ENCODE measurements at regions not wholly inside any gene's neighbourhood (a gene's known extent, or its start where the extent isn't known, plus 50 kb on each side); places are given as distances from the start of the nearest gene placed in this dataset.

DNA sequence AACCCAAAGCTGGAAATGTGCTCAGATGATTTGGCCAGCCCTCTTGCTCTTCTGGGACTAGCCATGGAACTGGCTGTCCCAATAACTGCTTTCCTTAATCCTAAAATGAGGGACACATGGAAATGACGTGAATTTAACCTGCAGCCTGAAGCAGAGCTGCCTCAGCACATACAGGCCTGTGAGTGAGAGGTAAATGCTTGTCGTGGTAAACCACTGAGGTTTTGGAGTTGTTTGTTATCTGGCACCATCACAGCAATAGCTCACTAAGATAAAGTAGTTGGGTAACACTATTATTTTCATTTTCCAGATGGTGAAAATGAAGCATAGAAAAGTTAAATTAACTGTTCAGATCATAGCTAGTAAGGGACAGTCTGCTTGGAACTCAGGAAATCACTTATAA, 333.4 kb upstream of the CHD6 start:
- H3K9ac ChIP-seq (ENCODE audit: low read length): no peak overlapping the region
- TF ChIP-seq EZH2 (optimal IDR thresholded peaks at IDR 0.05; ENCODE audit: low read depth, low read length): no peak
- TF ChIP-seq, protein P1, sequence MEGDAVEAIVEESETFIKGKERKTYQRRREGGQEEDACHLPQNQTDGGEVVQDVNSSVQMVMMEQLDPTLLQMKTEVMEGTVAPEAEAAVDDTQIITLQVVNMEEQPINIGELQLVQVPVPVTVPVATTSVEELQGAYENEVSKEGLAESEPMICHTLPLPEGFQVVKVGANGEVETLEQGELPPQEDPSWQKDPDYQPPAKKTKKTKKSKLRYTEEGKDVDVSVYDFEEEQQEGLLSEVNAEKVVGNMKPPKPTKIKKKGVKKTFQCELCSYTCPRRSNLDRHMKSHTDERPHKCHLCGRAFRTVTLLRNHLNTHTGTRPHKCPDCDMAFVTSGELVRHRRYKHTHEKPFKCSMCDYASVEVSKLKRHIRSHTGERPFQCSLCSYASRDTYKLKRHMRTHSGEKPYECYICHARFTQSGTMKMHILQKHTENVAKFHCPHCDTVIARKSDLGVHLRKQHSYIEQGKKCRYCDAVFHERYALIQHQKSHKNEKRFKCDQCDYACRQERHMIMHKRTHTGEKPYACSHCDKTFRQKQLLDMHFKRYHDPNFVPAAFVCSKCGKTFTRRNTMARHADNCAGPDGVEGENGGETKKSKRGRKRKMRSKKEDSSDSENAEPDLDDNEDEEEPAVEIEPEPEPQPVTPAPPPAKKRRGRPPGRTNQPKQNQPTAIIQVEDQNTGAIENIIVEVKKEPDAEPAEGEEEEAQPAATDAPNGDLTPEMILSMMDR (IDR thresholded peaks at IDR 0.05; ENCODE audit: low read length): no peak
- TF ChIP-seq EZH2phosphoT487 (IDR thresholded peaks at IDR 0.05; ENCODE audit: low read length): no peak
- no peak overlapping the region for H3K4me2 ChIP-seq (ENCODE audit: low read depth, low read length)
- H3K27ac ChIP-seq (ENCODE audit: low read length): no peak overlapping the region
- H3K36me3 ChIP-seq (replicated peaks; ENCODE audit: insufficient read depth, low read length): no peaks in the 10 kb centered on the region
- H3K27me3 ChIP-seq (replicated peaks; ENCODE audit: insufficient read depth, low read length): no peaks in the 10 kb centered on the region
- no peak for DNase-seq
- H2AFZ ChIP-seq (ENCODE audit: low read length): no peak overlapping the region
- H3K4me3 ChIP-seq (ENCODE audit: low read length): no peak overlapping the region
- no peaks in the 10 kb centered on the region for H3K9me3 ChIP-seq (replicated peaks; ENCODE audit: insufficient read depth, low read length)
- H3K79me2 ChIP-seq (ENCODE audit: low read length): no peaks in the 10 kb centered on the region
- no peaks in the 10 kb centered on the region for H3K9me2 ChIP-seq (replicated peaks; ENCODE audit: insufficient read depth, low read length)
- H3F3A ChIP-seq (ENCODE audit: insufficient read depth, low read length): no peaks in the 10 kb centered on the region
- no peaks in the 10 kb centered on the region for H3K4me1 ChIP-seq (ENCODE audit: low read length)
- no peaks in the 10 kb centered on the region for H4K20me1 ChIP-seq (ENCODE audit: insufficient read depth, low read length)

DNA sequence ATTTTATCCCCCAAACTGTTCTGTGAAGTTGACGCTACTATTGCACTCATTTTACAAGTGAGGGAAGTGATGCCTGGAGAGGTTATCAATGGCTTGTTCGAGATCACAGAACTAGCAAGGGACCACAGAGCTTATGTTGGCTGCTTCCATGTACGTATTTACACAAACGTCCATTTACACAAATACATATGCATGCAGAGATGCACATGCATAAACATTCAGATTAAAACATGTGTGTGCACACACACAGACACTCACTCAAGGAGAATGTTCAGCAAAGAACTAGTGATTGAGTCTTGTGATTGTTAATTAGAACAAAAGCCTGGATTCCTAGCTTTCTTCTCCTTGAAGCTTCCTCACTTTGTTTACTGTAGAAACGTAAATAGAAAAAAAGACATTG, 321.5 kb upstream of the CHD6 start:
- H3K27ac ChIP-seq (ENCODE audit: low read length): no peak overlapping the region
- H3K9me3 ChIP-seq (replicated peaks; ENCODE audit: insufficient read depth, low read length): no peaks in the 10 kb centered on the region
- no peaks in the 10 kb centered on the region for H3K36me3 ChIP-seq (replicated peaks; ENCODE audit: insufficient read depth, low read length)
- H4K20me1 ChIP-seq (ENCODE audit: insufficient read depth, low read length): no peaks in the 10 kb centered on the region
- TF ChIP-seq EZH2phosphoT487 (IDR thresholded peaks at IDR 0.05; ENCODE audit: low read length) (no peak), EZH2 (optimal IDR thresholded peaks at IDR 0.05; ENCODE audit: low read depth, low read length) (no peak)
- TF ChIP-seq, protein P1 (IDR thresholded peaks at IDR 0.05; ENCODE audit: low read length): no peak
- no peaks in the 10 kb centered on the region for H3K4me1 ChIP-seq (ENCODE audit: low read length)
- no peak for DNase-seq
- H3F3A ChIP-seq (ENCODE audit: insufficient read depth, low read length): no peaks in the 10 kb centered on the region
- H2AFZ ChIP-seq (ENCODE audit: low read length): no peak overlapping the region
- no peak overlapping the region for H3K4me3 ChIP-seq (ENCODE audit: low read length)
- no peaks in the 10 kb centered on the region for H3K27me3 ChIP-seq (replicated peaks; ENCODE audit: insufficient read depth, low read length)
- H3K9me2 ChIP-seq (replicated peaks; ENCODE audit: insufficient read depth, low read length): no peaks in the 10 kb centered on the region
- no peaks in the 10 kb centered on the region for H3K79me2 ChIP-seq (ENCODE audit: low read length)
- H3K4me2 ChIP-seq (ENCODE audit: low read depth, low read length): no peak overlapping the region
- no peak overlapping the region for H3K9ac ChIP-seq (ENCODE audit: low read length)

DNA sequence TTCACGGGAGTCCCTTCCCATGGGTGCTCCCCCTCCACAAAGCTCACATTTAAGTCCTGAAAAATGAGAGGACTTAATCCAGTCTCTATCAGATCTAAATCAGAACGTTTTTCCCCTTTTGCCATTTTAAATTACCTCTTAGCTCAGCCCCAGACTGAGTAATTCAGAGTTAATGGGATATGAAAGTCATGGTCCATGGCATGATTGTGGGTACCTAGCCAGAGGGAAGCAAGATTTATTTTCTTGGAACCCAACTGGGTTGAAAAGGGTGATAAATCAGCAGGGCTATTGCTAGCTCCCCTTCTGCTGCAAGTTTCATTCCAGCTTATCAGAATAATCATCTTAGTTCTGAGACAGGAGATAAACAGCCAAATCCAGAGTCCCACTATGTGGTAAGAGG, 320.2 kb upstream of the CHD6 start:
- Histone ChIP-seq H3K9ac (ENCODE audit: low read length) (no peak overlapping the region), H3K4me1 (ENCODE audit: low read length) (no peaks in the 10 kb centered on the region), H3K79me2 (ENCODE audit: low read length) (no peaks in the 10 kb centered on the region), H3K27ac (ENCODE audit: low read length) (no peak overlapping the region), H3K4me2 (ENCODE audit: low read depth, low read length) (no peak overlapping the region), H3F3A (ENCODE audit: insufficient read depth, low read length) (no peaks in the 10 kb centered on the region), H3K27me3 (replicated peaks; ENCODE audit: insufficient read depth, low read length) (no peaks in the 10 kb centered on the region), H4K20me1 (ENCODE audit: insufficient read depth, low read length) (no peaks in the 10 kb centered on the region), H3K36me3 (replicated peaks; ENCODE audit: insufficient read depth, low read length) (no peaks in the 10 kb centered on the region), H3K4me3 (ENCODE audit: low read length) (no peak overlapping the region), H3K9me3 (replicated peaks; ENCODE audit: insufficient read depth, low read length) (no peaks in the 10 kb centered on the region), H3K9me2 (replicated peaks; ENCODE audit: insufficient read depth, low read length) (no peaks in the 10 kb centered on the region), H2AFZ (ENCODE audit: low read length) (no peak overlapping the region)
- TF ChIP-seq, protein P1 (IDR thresholded peaks at IDR 0.05; ENCODE audit: low read length): no peak
- TF ChIP-seq EZH2phosphoT487 (IDR thresholded peaks at IDR 0.05; ENCODE audit: low read length): no peak
- TF ChIP-seq EZH2 (optimal IDR thresholded peaks at IDR 0.05; ENCODE audit: low read depth, low read length): no peak
- DNase-seq: no peak
